Fibroblast of gingiva (primary cell): ENCODE measurements at regions not wholly inside any gene's neighbourhood (a gene's known extent, or its start where the extent isn't known, plus 50 kb on each side); places are given as distances from the start of the nearest gene placed in this dataset.

Experiments
- DNase-seq: peaks from one replicate; pipeline ENCODE4 v3.0.0-alpha.2; 2011; ENCODE audit warnings: low read depth

DNA sequence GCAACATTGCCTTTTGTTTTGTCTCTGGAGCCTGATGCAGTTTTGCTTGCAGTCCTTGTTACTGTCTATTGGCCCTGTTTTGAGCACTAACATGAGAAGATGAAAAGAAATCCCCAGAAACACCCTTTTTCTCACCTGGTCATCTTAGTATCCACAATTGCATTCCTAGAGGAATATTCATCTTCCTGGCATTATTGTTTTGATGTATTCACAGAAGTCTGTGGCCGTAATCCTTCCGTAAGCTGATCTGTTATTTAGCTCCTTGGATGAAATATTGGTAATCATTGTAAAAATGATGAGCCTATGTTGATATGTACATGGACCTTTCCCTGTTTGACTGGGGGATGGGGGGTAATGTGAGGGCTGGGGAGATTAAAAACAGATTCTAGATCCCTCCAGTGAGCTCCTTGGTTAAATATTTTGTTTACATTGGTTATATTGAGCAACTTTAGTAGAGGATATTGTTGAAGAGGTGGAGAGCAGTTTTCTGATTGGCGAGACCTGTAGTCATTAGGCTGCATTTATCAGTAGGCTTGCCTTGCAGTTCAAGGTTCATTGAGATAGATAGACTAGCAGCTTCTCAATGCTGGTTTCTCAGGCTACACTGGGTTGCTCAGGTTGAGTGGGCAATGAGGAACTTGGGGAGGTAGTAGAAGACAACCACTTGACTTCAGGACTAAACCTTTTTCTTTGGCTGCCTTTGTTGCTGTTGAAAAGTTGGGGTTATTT lies 117.5 kb downstream of the MACIR start:
- DNase-seq, result no peak

DNA sequence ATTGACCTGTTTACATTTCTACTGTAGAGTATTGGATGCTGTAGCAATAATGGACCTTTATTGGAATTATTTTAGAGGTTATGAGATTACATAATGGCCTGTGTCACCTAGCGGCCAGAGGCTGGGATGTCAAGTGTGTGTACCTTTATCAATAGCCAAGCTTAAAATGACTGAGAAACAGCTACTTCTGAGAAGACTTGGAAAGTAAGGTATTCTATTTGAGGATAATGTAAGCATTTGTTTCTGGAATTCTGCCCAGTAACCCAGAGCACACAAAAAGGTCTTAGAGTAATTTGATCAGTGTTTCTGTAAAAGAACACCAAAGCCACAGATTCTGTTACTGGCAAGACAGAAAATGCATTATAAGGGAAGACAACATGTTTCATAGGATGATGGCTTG lies 116.8 kb downstream of the MACIR start:
- DNase-seq, result peak; percentile 81

DNA sequence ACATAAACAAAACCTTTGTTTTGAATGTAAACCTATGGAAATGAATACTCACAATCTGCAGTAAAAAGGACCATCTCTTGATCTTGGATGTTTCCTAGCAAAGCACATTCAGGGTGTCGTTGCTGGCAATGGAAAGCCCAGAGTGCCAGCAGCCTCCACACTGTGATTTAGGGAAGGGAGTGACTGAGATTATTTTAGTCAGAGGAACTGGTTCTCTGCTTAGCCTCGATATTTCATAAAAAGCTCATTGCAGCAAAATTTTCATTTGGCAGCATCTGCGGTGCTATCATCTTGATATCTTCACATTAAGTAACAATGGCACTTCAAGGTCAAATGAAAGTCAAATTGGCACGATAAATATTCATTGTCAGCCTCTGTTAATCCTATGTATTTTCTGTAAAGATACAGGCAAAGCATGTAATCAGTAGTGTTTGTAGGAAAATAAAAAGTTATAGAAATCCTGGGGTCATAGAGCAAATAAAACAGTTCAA lies 116.0 kb downstream of the MACIR start:
- DNase-seq, result no peak

DNA sequence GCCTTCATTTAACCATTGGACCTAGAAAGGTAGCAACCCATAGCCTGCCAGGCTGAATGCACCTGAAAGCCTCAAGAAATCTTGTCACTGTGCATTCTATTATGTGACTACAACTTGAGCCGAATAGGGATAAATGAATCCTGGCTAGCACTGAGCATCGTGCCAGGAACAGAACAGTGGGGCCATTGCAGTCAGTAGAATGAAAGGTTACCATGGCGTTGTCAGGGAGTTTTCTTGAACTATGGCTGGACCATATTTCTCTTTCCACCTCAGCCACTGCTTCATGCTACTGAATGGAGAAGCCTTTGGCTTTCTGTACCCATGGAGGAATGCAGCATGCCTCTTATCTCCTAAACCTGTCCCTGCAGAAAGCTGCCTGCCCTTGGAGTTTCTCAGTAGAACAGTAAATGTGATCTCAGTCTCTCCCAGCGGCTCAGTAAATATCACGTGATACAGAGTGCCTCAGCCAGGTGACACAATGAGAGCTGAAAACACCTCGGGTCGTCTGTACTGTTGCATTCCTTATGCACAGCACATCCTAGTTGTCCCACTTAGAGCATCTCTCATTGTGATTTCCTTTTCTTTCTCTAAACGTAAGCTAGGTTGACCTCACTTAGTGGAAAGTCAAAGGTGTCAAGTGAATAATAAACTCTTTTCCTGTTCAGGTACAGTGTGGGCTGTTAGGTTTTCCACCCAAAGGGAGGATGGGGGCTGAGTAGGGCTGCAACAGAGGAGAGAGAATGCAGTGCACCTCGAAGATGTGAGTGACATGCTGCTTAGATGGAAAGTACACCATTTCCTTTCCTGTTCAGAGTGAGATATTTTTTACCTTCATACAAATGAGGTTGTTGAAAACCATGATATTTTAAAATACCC lies 115.3 kb downstream of the MACIR start:
- no peak for DNase-seq

DNA sequence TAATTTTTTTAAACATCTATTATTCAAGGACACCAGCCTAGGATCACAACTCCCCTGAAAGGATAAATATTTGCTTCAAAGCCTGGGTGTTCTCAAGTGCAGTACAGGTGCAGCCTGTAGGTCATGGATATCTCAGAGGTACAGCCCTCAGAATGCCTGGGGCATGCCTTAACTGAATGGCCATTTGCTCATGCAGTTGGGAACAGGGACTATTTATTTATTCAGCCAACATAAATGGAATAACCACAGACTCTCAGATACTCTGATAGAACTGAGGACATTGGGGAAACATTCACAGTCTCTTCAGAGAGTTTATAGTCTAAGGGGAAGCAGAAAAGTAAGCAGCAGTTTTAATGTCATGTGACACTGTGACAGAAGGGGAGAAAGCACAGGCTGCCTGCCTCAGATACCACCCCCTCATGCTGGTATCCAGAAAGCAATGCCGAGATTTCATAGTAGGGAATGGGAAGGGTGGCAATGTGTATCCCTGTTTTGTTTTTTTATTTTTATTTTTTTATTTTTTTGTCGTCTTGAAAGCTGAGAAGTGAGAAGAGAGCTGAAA lies 112.6 kb downstream of the MACIR start:
- no peak for DNase-seq

DNA sequence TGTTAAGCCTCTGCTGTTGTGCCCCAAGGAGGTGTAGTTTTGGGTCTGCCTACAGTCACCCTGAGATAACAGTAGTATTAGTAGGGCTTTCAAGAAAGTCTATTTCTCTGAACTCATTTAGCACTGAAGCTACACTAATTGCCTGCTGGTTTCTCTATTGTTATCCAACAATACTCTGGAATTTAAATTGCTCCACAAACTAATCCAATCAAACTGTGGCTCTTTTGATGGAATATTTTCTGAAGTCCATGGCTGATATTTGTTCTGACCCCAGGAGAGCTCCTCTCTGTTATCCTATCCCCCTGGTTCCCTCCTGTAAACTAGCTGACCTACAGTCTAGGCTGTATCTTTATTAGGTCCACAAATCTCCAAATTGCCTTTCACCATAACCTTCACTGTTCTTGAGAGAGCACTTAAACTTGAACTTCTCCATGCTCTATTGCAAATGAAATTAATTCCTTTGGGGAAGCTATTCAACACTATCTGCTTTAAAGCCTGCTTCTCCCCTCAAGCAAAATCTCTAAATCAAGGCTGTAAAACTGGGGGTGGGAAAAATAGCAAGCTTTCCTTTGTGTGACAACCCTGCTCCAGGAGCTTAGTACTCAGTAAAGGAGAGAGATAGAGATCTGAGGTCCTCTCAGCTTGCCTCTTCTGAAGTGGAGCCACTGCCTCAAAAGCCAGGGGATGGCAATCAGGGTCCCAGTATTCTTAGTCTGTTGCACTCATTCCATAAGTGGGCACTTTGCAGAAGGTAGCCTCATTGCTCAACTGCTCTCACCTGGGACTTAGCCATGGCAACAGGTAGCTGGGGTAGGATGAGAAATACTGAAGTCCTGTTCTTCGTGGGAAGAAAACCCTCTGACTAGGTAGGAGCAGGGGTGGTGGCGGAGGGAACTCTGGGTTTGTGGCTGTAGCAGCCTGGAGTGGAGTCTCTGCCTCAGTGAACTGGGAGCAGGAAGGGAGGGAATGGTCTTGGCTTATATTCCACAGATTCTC lies 110.9 kb downstream of the MACIR start:
- DNase-seq, result no peak

DNA sequence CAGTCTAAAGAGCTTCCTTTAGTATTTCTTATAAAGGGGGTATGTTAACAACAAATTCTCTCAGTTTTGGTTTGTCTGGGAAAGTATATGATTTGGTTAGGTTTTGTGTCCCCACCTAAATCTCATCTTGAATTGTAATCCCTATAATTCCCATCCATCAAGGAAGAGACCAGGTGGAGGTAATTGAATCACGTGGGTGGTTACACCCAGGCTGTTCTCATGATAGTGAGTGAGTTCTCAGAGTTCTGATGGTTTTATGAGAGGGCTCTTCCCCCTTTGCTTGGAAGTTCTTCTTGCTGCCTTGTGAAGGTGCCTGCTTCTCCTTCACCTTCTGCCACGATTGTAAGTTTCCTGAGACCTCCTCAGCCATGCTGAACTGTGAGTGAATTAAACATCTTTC lies 109.1 kb downstream of the MACIR start:
- no peak for DNase-seq

DNA sequence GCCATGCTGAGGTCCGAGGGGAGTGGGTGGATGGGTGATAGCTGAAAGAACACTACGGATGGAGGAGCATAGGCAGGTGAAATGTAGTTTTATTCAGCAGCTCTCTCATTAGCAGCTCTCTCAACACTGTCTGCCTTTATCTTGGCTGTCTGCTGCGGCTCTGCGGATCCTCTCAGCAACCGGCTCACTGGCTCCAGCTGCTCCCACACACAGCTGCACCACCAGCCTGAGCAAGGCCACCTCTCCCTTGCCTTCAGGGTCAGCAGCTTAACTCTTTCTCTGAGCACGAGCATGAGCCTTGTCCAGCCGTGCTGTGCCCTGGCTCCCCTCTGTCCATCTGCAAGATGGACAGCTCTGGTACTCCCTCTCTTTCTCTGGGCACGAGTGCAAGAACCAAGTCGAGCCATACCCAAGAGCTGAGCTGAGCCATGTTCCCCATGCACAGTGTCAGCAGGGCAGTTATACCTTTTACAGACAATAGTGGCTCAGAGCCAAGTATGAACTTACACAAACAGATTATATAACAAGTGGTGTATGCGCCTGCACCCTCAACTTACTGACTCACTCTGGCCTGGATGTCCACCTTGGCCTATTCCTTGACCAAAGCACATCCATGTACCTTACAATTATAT lies 108.5 kb downstream of the MACIR start:
- DNase-seq, result no peak

DNA sequence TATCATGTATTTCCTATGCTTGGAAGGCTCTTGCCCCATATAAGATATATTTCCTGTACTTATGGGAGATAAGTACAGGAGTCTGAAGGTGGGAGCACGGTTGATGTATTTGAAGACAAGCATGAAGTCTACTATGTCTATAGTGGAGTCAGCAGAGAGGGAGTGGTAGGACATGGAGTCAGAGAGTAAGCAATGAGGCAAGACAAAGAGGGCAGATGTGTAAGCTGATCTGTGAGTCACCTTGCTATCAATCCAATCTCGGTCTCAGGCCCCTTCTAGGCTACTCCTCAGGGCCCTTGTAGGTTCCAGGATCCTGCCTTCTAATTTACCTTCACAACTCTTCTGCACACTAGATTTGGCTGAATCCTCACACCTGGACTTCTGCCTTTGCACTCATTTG lies 105.5 kb downstream of the MACIR start:
- DNase-seq, result no peak

DNA sequence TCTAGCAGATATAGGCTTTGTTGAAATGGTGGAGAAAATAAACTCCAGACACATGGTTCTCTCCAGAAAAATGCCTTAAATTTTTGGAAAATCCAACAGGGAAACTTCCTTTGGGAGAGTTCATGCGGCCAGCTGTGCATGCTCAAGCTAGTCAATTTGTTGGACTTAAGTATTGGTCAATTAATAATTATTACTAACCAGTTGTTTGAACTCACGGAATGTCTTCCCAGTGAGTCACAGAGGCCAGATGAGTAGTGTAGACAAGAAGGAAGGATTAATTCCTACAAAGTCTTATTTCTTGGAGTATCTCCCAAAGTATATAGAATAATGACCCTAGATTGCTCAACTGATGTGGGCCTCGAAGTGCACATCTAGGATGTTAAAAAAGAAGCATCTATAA lies 103.6 kb downstream of the MACIR start:
- no peak for DNase-seq

DNA sequence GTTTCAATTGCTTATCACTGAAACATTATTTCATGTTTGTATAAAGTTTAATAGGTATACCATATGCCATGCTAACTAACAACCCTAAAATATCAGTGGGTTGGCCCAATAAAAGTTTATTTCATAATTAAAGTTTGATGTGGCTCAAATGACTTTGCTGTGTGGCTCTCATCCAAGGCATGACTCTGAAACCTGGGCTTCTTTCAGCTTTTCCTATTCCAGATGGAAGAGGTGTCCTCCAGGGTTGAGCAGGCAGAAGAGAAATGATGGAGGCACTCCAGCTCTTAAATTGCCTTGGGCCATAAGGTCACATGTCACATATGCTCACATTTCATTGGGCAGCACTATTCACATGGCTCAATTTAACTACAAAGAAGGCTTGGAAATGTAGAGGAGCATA lies 101.9 kb downstream of the MACIR start:
- DNase-seq, result no peak

DNA sequence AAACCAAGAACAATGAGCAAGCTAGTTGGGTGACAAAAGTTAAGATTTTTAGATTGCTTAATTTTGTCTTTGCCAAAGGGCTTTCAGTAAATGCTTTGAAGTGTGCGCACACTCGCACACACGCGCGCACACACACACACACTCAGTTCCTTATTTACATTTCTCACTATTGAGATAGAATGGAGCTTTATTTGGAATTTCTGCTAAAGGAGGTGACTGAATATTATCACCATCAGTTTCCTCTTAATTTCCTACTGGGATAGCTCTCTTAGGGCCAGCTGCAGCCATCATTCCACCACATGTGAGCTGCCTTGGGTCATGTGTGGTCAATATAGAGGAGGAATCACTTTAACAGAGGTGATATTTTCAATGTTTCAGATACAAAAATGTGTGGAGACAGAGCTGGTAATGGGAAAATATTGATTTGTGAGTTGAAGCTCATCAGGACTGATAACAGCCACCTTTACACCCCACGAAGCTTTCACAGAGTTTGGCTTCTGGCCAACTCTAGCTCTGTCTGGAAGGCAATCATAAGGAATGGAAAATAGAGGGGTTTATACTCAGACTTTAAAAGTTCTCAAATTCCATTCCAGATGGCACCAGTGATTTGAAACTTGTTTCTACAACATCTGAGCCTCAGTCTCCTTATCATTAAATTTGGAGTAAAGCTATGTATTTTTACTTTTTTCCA lies 99.9 kb downstream of the MACIR start:
- DNase-seq, result no peak

DNA sequence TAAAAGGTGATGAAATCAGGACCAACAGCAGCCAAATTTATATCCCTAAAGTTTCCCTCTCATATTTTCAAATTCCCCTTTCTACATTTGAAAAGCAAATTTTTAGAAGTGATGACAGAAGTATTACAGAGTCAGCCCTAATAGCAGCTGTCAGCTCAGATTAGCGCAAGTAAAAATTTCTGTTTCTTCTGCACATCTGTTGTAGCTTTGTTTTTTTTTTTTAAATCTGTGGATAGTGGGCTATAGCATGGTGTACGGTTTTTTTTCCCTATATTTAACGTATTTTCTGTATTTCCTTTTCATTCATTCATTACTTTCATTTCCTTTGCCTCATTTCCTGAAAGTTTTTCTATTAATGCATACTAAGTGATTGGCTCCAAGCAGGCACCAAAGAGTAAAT lies 99.1 kb downstream of the MACIR start:
- DNase-seq, result no peak

DNA sequence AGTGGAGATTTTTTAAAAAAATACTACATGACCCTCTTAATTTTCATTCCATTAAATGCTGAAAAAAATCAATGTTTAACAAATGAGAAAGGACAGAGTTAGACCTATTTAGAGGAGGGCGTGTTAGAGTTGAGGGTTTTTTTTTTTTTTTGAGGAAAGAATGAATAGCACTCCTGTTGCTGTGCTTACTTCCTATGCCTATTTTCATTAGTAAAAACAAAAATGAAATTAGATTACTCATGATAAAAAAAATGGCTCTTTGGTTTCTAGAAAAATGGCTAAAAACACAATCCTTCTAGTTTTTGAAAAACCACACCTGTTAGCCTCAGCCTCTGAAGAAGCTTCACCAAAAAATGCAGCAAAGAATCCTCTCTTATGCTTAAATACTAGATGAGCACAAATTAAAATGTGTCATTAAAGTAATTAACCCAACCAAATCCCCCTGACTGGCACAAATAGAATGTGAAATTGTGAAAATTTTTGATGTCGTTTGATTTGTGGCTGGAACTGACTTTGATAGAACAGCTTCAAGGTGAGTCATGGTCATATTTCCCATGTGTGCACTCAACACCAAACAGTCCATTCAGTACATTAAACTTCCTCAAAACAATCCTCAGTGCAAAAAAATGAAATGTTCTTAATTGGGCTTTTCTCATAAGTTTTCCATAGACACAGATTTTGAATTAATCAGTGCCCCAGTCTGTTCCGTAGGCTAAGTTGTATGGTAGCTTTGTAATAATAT lies 98.0 kb downstream of the MACIR start:
- DNase-seq, result no peak

DNA sequence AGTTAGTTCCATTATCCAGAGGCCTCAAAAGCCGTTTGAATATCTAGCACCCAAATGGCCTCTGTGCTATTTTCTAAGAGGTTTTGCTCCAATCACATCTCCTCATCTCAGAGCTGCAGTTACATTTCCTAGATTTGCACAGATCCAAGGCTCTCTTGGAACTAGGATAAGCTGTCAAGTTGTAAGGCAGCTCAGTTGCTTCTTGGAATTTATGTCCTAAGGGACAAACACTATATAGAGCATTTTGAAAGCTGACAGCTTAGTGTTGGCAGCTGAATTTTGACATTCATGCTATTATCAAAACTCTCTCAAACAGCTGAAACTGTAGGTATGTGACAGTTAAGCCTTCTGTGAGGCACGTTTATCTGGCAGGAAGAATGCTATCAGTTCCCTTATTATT lies 97.0 kb downstream of the MACIR start:
- no peak for DNase-seq

DNA sequence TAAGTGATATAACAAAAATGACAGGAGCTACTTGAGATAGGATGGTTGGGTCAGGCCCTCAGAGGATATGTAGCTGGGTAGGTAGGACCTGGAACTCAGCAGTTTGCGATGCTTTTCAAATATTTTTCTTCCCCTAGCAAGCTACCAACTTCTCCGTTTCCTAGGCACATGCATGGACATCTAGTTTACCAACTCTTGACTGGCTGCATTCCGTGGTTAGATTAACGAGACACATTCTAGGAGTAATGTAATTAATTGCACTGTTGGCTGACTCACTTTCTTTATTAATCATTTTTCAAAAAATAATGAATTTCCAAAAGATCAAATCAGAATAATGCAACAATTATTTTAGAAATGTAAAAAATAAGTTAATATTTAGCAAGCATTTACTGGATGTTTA lies 95.9 kb downstream of the MACIR start:
- DNase-seq, result no peak

DNA sequence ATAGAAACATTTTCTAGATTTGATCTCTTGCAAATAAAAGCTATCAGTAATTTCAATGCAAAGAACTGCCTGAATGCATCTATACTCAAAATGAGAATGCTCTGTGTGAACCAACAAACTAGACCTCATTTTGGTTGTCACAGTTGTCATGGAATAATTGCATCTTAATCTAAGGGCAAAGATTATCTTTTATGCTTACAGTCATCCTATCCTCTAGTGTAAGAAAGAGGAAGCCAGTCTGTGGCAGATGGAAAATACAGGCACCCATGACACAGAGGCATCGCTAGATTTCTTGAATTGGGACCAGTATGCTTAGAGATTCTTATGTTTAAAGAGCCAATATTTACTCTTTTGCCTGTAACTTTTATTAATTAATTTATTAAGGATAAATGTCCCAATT lies 95.0 kb downstream of the MACIR start:
- DNase-seq, result no peak

DNA sequence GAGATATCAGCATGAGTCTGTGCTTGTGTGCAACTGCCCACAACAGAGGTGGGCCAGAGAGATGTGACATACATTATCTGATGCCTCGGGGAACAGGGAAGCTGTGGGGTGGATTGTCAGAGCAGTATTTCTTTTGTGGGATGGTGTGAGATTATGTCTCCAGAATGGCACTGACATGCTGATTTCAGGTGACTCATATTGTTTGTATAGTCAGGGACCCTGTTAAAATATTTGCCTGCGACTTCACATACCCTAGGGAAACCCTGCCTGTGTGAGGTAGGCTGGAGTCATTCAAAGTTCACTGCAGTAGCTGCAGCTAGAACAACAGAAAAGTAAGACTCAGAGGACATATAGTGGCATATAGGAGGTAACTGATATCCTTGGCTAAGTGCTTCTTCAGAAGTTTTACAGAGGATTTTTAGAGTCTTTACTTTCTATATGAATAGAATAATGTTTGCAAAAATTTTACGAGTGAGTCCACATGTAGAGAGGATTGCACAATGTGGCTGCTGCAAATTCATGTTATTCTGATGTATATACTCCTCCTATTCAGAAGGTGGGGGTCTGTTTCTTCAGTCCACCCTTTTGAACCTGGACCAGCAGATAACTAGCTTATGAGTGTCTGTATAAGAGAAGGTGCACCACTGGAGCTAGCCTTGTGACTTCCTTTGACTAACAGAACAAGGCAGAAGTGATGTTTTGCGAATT lies 89.3 kb downstream of the MACIR start:
- DNase-seq, result no peak

DNA sequence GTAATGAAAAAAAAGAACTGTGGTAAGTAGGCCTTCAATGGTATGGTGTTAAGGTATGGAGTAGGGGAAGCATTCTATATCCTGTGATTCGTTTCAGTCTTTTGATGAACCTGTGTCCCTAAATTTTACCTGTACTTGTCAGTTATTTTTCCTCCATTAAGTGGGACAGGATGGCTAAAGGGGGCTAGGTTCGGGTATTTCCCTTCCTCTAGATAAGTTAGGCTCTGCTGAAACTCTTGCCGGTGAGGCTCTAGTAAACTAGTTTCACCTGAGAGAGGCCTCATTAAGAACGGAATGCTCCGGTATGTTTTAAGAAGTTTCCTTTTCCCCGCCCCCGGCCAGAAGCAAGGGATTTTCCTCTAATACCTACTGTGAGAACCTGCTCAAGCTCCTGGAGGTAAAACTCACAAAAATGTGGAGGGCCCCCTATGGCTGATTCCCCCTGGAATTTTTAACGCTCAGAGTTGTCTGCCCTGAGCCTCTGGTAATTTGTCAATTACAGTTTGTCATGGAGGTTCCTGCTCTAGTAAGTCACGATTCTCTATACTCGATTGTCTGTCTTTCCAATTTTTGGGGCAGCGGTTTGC lies 87.7 kb downstream of the MACIR start:
- no peak for DNase-seq
